HCT116 (cell line): ENCODE measurements at regions not wholly inside any gene's neighbourhood (a gene's known extent, or its start where the extent isn't known, plus 50 kb on each side); places are given as distances from the start of the nearest gene placed in this dataset.

Experiments
- ATAC-seq: fragments of 200-7000 bp; cut with Tn5 transposase; 2 replicates; pipeline ENCODE4 v1.9.1; 2020; ENCODE audit warnings: mild to moderate bottlenecking, moderate library complexity
- BruUV-seq: library from RNA; stranded (reverse); fragments of 400-500 nt; replicated peaks from 2 replicates; lab custom pipeline; 2021; lab: Mats Ljungman, UMichigan
- CTCF ChIA-PET: fragments of 300-600 bp; sonication (Branson Sonifier 250); formaldehyde crosslinking; loops from one replicate; lab custom pipeline; 2021; ENCODE audit warnings: antibody characterized with exemption; lab: Charles Lee
- POLR2A ChIA-PET: fragments of 300-600, 350-600 bp; sonication (Branson Sonifier 250); formaldehyde crosslinking; loops from one replicate; lab custom pipeline; 2021; ENCODE audit warnings: antibody characterized with exemption; lab: Charles Lee
- RAD21 ChIA-PET, 2 experiments: fragments of 300-600 bp; sonication (Branson Sonifier 250); formaldehyde crosslinking; loops; one replicate each; lab custom pipeline; 2023; ENCODE audit warnings: low total read pairs in 2 of 2; ENCODE audit not compliant: uncharacterized antibody in 2 of 2, unreplicated experiment in 2 of 2, low non-redundant PET in 1 of 2; lab: Charles Lee
- DNase-seq: peaks from one replicate; pipeline ENCODE4 v3.0.0-alpha.2; 2010; ENCODE audit warnings: low read depth, low spot score
- H2AFZ ChIP-seq: fragments of 200-600 bp; shearing (Covaris generic), sonication (generic); 2 replicates; pipeline ENCODE4 v1.6.1; 2017; ENCODE audit warnings: low read depth, mixed run types, mixed read lengths, antibody characterized with exemption, low read length; ENCODE audit not compliant: poor library complexity, severe bottlenecking
- H3K27ac ChIP-seq: 2 replicates; pipeline ENCODE4 v1.5.1; 2012; ENCODE audit warnings: low read depth, low read length
- H3K27me3 ChIP-seq: fragments of 200-600 bp; sonication (generic); 2 replicates; pipeline ENCODE4 v1.6.1; 2016; ENCODE audit warnings: mixed run types, low read length, mixed read lengths; ENCODE audit not compliant: insufficient read depth
- H3K36me3 ChIP-seq, 2 experiments: fragments of 200-500 bp in 1 of 2; fragments of 200-600 bp in 1 of 2; sonication (Bioruptor generic) in 1 of 2; sonication (generic) in 1 of 2; 2 replicates each; pipeline versions ENCODE4 v1.5.1 to v1.6.1; 2014 to 2016; ENCODE audit warnings: low read length in 2 of 2, inconsistent platforms in 1 of 2, mixed read lengths in 1 of 2, mixed run types in 1 of 2; ENCODE audit not compliant: insufficient read depth in 2 of 2, control insufficient read depth in 1 of 2
- H3K4me1 ChIP-seq, 2 experiments: fragments of 200-600 bp in 1 of 2; sonication (generic) in 1 of 2; 2 replicates each; pipeline versions ENCODE4 v1.5.1 to v1.6.1; 2012 to 2017; ENCODE audit warnings: low read length in 2 of 2, inconsistent platforms in 1 of 2, mild to moderate bottlenecking in 1 of 2, mixed read lengths in 1 of 2, mixed run types in 1 of 2, moderate library complexity in 1 of 2; ENCODE audit not compliant: insufficient read depth in 2 of 2, control insufficient read depth in 1 of 2
- H3K4me2 ChIP-seq: fragments of 200-600 bp; sonication (generic); 2 replicates; pipeline ENCODE4 v1.6.1; 2017; ENCODE audit warnings: mixed run types, low read length, mixed read lengths
- H3K4me3 ChIP-seq, 2 experiments: fragments of 200-600 bp in 1 of 2; sonication (generic) in 1 of 2; replicated peaks in 1 of 2; 2 replicates each; pipeline ENCODE4 v1.5.1; 2011 to 2016; ENCODE audit warnings: low read length in 2 of 2, control low read depth in 1 of 2, low read depth in 1 of 2, mild to moderate bottlenecking in 1 of 2, mixed read lengths in 1 of 2, mixed run types in 1 of 2
- H3K79me2 ChIP-seq: fragments of 200-600 bp; sonication (generic); 2 replicates; pipeline ENCODE4 v1.6.1; 2017; ENCODE audit warnings: mild to moderate bottlenecking, mixed run types, low read length, moderate library complexity, mixed read lengths; ENCODE audit not compliant: insufficient read depth
- H3K9ac ChIP-seq: fragments of 200-600 bp; sonication (generic); 2 replicates; pipeline ENCODE4 v1.6.1; 2016; ENCODE audit warnings: low read length, mixed read lengths
- H3K9me2 ChIP-seq: fragments of 200-600 bp; sonication (generic), shearing (Covaris generic); 2 replicates; pipeline ENCODE4 v1.6.1; 2017; ENCODE audit warnings: mixed run types, mild to moderate bottlenecking, moderate library complexity; ENCODE audit not compliant: insufficient read depth
- H3K9me3 ChIP-seq, 2 experiments: fragments of 200-500 bp in 1 of 2; fragments of 200-600 bp in 1 of 2; sonication (Bioruptor generic) in 1 of 2; sonication (generic) in 1 of 2; 2 replicates each; pipeline ENCODE4 v1.6.1; 2014 to 2017; ENCODE audit warnings: low read length in 2 of 2, mixed read lengths in 2 of 2, inconsistent platforms in 1 of 2, low read depth in 1 of 2, mild to moderate bottlenecking in 1 of 2, mixed run types in 1 of 2, moderate library complexity in 1 of 2; ENCODE audit not compliant: control insufficient read depth in 1 of 2, insufficient read depth in 1 of 2
- H4K20me1 ChIP-seq: fragments of 200-600 bp; sonication (generic), shearing (Covaris generic); 2 replicates; pipeline ENCODE4 v1.6.1; 2017; ENCODE audit warnings: mixed run types, mild to moderate bottlenecking, moderate library complexity; ENCODE audit not compliant: insufficient read depth
- ATF3 ChIP-seq: IDR thresholded peaks from 2 replicates; pipeline ENCODE4 v1.6.1; 2012
- CEBPB ChIP-seq: IDR thresholded peaks from 2 replicates; pipeline ENCODE4 v1.6.1; 2012; ENCODE audit warnings: low read depth
- ELF1 ChIP-seq: IDR thresholded peaks from 2 replicates; pipeline ENCODE4 v1.6.1; 2012; ENCODE audit warnings: low read depth, borderline replicate concordance
- EZH2 ChIP-seq: fragments of 200-600 bp; sonication (generic); IDR thresholded peaks from 2 replicates; pipeline ENCODE4 v1.6.1; 2017; ENCODE audit warnings: antibody characterized with exemption, mixed run types
- FOSL1 ChIP-seq: IDR thresholded peaks from 2 replicates; pipeline ENCODE4 v1.6.1; 2012; ENCODE audit warnings: low read depth
- JUND ChIP-seq: IDR thresholded peaks from 2 replicates; pipeline ENCODE4 v1.6.1; 2012
- MAX ChIP-seq: IDR thresholded peaks from 2 replicates; pipeline ENCODE4 v1.6.1; 2012
- POLR2A ChIP-seq: IDR thresholded peaks from 2 replicates; pipeline ENCODE4 v1.7.0; 2011; ENCODE audit warnings: borderline replicate concordance; ENCODE audit not compliant: insufficient read depth, insufficient read length; ENCODE audit errors: extremely low read depth
- POLR2AphosphoS5 ChIP-seq: IDR thresholded peaks from 2 replicates; pipeline ENCODE4 v1.6.1; 2011; ENCODE audit warnings: mild to moderate bottlenecking, low read depth, low read length, moderate library complexity
- RAD21 ChIP-seq: IDR thresholded peaks from 2 replicates; pipeline ENCODE4 v1.6.1; 2012; ENCODE audit warnings: low read depth, mild to moderate bottlenecking
- SP1 ChIP-seq: IDR thresholded peaks from 2 replicates; pipeline ENCODE4 v1.6.1; 2012; ENCODE audit warnings: low read depth
- TCF7L2 ChIP-seq: IDR thresholded peaks from 2 replicates; pipeline ENCODE4 v1.7.0; 2011; ENCODE audit warnings: borderline replicate concordance, inconsistent platforms; ENCODE audit not compliant: insufficient read depth, insufficient read length; ENCODE audit errors: extremely low read depth
- YY1 ChIP-seq: IDR thresholded peaks from 2 replicates; pipeline ENCODE4 v1.6.1; 2011; ENCODE audit warnings: low read length, low read depth, moderate library complexity, mild to moderate bottlenecking; ENCODE audit not compliant: insufficient replicate concordance; ENCODE audit errors: extremely low read depth
- ZBTB33 ChIP-seq: IDR thresholded peaks from 2 replicates; pipeline ENCODE4 v1.6.1; 2011; ENCODE audit warnings: mild to moderate bottlenecking, low read length, moderate library complexity; ENCODE audit not compliant: insufficient replicate concordance; ENCODE audit errors: extremely low read depth
- ZFX ChIP-seq: fragments of 450-650 bp; IDR thresholded peaks from 2 replicates; pipeline ENCODE4 v1.6.1; 2017
- intact Hi-C: fragments of 100-400 bp; cut with micrococcal nuclease; formaldehyde crosslinking; loops from 2 replicates; pipeline ENCODE4 v1.10.0; 2022
- TF ChIP-seq, protein P1 (sequence below): IDR thresholded peaks from 2 replicates; pipeline ENCODE4 v1.6.1; 2012; ENCODE audit warnings: low read depth
- TF ChIP-seq, protein P2 (sequence below), 3 experiments: fragments of 200-600 bp in 1 of 3; sonication (generic) in 1 of 3; IDR thresholded peaks in 2 of 3; conservative IDR thresholded peaks in 1 of 3; 2 replicates each; pipeline ENCODE4 v1.5.1; 2012 to 2017; ENCODE audit warnings: low read depth in 2 of 3, low read length in 2 of 3, antibody characterized with exemption in 1 of 3, borderline replicate concordance in 1 of 3, control low read depth in 1 of 3, mild to moderate bottlenecking in 1 of 3, mixed read lengths in 1 of 3, mixed run types in 1 of 3, moderate library complexity in 1 of 3; ENCODE audit not compliant: insufficient read depth in 1 of 3

DNA sequence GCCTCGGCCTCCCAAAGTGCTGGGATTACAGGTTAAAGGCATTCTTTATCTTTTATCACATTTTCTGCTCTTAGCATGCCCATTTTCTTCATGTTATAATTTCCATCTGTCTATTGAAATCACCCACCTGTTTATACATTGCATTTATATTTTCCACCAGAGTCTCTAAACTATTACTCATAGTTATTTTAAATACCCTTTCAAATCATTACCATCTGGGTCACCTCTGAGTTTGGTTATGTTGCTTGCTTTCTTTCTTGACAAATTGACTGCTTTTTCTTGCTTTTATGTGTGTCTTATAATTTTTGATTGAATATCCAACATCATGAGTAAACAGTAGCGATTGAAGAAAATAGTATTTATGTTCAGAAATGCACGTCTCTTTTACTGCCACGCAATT is 71.4 kb downstream of the TMEM270 start (continued):
- TF ChIP-seq ZBTB33, result no peak
- no peak for TF ChIP-seq YY1
- no peak for TF ChIP-seq EZH2
- no peak for TF ChIP-seq ZFX

DNA sequence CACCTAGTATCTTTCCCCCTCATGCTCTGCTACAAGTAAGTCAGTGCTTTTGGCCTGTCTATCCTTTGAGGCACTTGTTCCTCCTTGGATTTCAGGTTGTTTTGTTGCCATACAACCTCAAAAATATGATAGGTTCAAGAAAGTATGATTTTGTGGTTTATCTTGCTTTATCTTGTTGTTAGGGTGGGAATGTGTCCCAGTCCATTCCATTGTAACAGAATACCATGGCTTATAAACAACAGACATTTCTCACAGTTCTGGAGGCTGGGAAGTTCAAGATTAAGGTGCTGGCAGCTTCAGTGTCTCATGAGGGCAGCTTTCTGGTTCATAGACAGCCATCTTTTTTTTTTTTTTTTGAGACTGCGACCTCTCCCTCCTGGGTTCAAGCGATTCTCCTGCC is 72.1 kb downstream of the TMEM270 start:
- DNase-seq, result no peak
- ATAC-seq, result no peak
- no peak overlapping the region for H2AFZ ChIP-seq
- BruUV-seq, result no TSS peak
- H3K79me2 ChIP-seq, result no peaks in the 10 kb centered on the region
- CTCF ChIA-PET, result no interaction called here
- no peaks in the 10 kb centered on the region for H3K9me3 ChIP-seq
- POLR2A ChIA-PET, result no interaction called here
- H3K4me3 ChIP-seq, result no peak overlapping the region
- no peaks in the 10 kb centered on the region for H3K9me2 ChIP-seq
- intact Hi-C loops, result no loop called here
- H3K27ac ChIP-seq, result no peak overlapping the region
- no peak for TF ChIP-seq POLR2A
- TF ChIP-seq POLR2AphosphoS5, result no peak
- TF ChIP-seq, protein P1, sequence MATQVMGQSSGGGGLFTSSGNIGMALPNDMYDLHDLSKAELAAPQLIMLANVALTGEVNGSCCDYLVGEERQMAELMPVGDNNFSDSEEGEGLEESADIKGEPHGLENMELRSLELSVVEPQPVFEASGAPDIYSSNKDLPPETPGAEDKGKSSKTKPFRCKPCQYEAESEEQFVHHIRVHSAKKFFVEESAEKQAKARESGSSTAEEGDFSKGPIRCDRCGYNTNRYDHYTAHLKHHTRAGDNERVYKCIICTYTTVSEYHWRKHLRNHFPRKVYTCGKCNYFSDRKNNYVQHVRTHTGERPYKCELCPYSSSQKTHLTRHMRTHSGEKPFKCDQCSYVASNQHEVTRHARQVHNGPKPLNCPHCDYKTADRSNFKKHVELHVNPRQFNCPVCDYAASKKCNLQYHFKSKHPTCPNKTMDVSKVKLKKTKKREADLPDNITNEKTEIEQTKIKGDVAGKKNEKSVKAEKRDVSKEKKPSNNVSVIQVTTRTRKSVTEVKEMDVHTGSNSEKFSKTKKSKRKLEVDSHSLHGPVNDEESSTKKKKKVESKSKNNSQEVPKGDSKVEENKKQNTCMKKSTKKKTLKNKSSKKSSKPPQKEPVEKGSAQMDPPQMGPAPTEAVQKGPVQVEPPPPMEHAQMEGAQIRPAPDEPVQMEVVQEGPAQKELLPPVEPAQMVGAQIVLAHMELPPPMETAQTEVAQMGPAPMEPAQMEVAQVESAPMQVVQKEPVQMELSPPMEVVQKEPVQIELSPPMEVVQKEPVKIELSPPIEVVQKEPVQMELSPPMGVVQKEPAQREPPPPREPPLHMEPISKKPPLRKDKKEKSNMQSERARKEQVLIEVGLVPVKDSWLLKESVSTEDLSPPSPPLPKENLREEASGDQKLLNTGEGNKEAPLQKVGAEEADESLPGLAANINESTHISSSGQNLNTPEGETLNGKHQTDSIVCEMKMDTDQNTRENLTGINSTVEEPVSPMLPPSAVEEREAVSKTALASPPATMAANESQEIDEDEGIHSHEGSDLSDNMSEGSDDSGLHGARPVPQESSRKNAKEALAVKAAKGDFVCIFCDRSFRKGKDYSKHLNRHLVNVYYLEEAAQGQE, result no peak
- no peak for TF ChIP-seq ELF1
- TF ChIP-seq RAD21, result no peak
- TF ChIP-seq, protein P2, sequence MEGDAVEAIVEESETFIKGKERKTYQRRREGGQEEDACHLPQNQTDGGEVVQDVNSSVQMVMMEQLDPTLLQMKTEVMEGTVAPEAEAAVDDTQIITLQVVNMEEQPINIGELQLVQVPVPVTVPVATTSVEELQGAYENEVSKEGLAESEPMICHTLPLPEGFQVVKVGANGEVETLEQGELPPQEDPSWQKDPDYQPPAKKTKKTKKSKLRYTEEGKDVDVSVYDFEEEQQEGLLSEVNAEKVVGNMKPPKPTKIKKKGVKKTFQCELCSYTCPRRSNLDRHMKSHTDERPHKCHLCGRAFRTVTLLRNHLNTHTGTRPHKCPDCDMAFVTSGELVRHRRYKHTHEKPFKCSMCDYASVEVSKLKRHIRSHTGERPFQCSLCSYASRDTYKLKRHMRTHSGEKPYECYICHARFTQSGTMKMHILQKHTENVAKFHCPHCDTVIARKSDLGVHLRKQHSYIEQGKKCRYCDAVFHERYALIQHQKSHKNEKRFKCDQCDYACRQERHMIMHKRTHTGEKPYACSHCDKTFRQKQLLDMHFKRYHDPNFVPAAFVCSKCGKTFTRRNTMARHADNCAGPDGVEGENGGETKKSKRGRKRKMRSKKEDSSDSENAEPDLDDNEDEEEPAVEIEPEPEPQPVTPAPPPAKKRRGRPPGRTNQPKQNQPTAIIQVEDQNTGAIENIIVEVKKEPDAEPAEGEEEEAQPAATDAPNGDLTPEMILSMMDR (IDR thresholded peaks at IDR 0.05 in 2 of 3, conservative IDR thresholded peaks at IDR 0.05 in 1 of 3; ENCODE audit: borderline replicate concordance in 1 of 3, insufficient read depth in 1 of 3, low read depth in 2 of 3, low read length in 2 of 3), result no peak
- no peak for TF ChIP-seq FOSL1
- TF ChIP-seq MAX, result no peak
- no peak for TF ChIP-seq JUND
- TF ChIP-seq ZFX, result no peak
- no peak for TF ChIP-seq CEBPB
- no peak for TF ChIP-seq SP1
- no peak for TF ChIP-seq TCF7L2
- TF ChIP-seq ATF3, result no peak
- no peak overlapping the region for H3K9ac ChIP-seq
- H3K4me2 ChIP-seq, result no peak overlapping the region
- RAD21 ChIA-PET, result no interaction called here
- H3K36me3 ChIP-seq, result no peaks in the 10 kb centered on the region
- H3K27me3 ChIP-seq, result no peaks in the 10 kb centered on the region
- no peaks in the 10 kb centered on the region for H4K20me1 ChIP-seq
- H3K4me1 ChIP-seq, result no peaks in the 10 kb centered on the region; a peak in 1 of 4 replicates
